Muscle layer of colon (tissue), 2 donors: ENCODE measurements at regions not wholly inside any gene's neighbourhood (a gene's known extent, or its start where the extent isn't known, plus 50 kb on each side); places are given as distances from the start of the nearest gene placed in this dataset.

Experiments
- H3K27ac ChIP-seq: one replicate; pipeline ENCODE4 v1.7.0; 2013; ENCODE audit warnings: low read depth, mild to moderate bottlenecking, low read length, moderate library complexity
- H3K27me3 ChIP-seq, 2 donors: one replicate each; pipeline ENCODE4 v1.7.0; 2013; ENCODE audit warnings: low read length in 2 of 2, mild to moderate bottlenecking in 2 of 2; ENCODE audit not compliant: insufficient read depth in 2 of 2, control insufficient read depth in 1 of 2
- H3K36me3 ChIP-seq: one replicate; pipeline ENCODE4 v1.7.0; 2013; ENCODE audit warnings: mild to moderate bottlenecking, low read length; ENCODE audit not compliant: insufficient read depth
- H3K4me1 ChIP-seq: one replicate; pipeline ENCODE4 v1.7.0; 2013; ENCODE audit warnings: mild to moderate bottlenecking, low read length; ENCODE audit not compliant: insufficient read depth
- H3K4me3 ChIP-seq, 2 donors: one replicate each; pipeline ENCODE4 v1.7.0; 2013; ENCODE audit warnings: low read length in 2 of 2, low read depth in 1 of 2, mild to moderate bottlenecking in 1 of 2, moderate library complexity in 1 of 2
- H3K9ac ChIP-seq: one replicate; pipeline ENCODE4 v1.7.0; 2013; ENCODE audit warnings: low read length
- H3K9me3 ChIP-seq: one replicate; pipeline ENCODE4 v1.7.0; 2013; ENCODE audit warnings: mild to moderate bottlenecking, low read length
- donor health status: abdominal sarcoma.
- donor health status: Adenocarcinoma of cecum.

- H3K9me3 ChIP-seq, result no peaks in the 10 kb centered on the region
- no peaks in the 10 kb centered on the region for H3K4me1 ChIP-seq
- H3K9ac ChIP-seq, result no peak overlapping the region
- H3K4me3 ChIP-seq, result no peak overlapping the region
- H3K36me3 ChIP-seq, result no peaks in the 10 kb centered on the region
- H3K27me3 ChIP-seq, result no peaks in the 10 kb centered on the region
- no peak overlapping the region for H3K27ac ChIP-seq
These were observed 237.1 kb downstream of the GXYLT1 start for GRCh38 chr12:41907550-41907949.

- no peaks in the 10 kb centered on the region for H3K9me3 ChIP-seq
- no peaks in the 10 kb centered on the region for H3K27me3 ChIP-seq
- no peaks in the 10 kb centered on the region for H3K4me1 ChIP-seq
- H3K27ac ChIP-seq, result no peak overlapping the region
- no peak overlapping the region for H3K4me3 ChIP-seq
- H3K9ac ChIP-seq, result no peak overlapping the region
- H3K36me3 ChIP-seq, result no peaks in the 10 kb centered on the region
These were observed 237.7 kb downstream of the GXYLT1 start for GRCh38 chr12:41907021-41907420.

GRCh38 chr12:41905759-41906297 lies 238.8 kb downstream of the GXYLT1 start:
- H3K4me1 ChIP-seq, result no peaks in the 10 kb centered on the region
- no peaks in the 10 kb centered on the region for H3K9me3 ChIP-seq
- no peak overlapping the region for H3K4me3 ChIP-seq
- H3K27me3 ChIP-seq, result no peaks in the 10 kb centered on the region
- no peak overlapping the region for H3K27ac ChIP-seq
- no peaks in the 10 kb centered on the region for H3K36me3 ChIP-seq
- H3K9ac ChIP-seq, result no peak overlapping the region

- H3K4me3 ChIP-seq, result no peak overlapping the region
- H3K9ac ChIP-seq, result no peak overlapping the region
- H3K27ac ChIP-seq, result no peak overlapping the region
- no peaks in the 10 kb centered on the region for H3K9me3 ChIP-seq
- H3K4me1 ChIP-seq, result no peaks in the 10 kb centered on the region
- no peaks in the 10 kb centered on the region for H3K36me3 ChIP-seq
- H3K27me3 ChIP-seq, result no peaks in the 10 kb centered on the region
These were observed 239.5 kb downstream of the GXYLT1 start for GRCh38 chr12:41905073-41905758.

GRCh38 chr12:41904041-41904440 lies 240.6 kb downstream of the GXYLT1 start:
- H3K9ac ChIP-seq, result no peak overlapping the region

GRCh38 chr12:41903014-41903708 lies 241.5 kb downstream of the GXYLT1 start:
- H3K27ac ChIP-seq, result no peak overlapping the region

More at GRCh38 chr12:41904041-41904440, 240.6 kb downstream of the GXYLT1 start:
- Histone ChIP-seq H3K36me3 (no peaks in the 10 kb centered on the region), H3K9me3 (no peaks in the 10 kb centered on the region), H3K27me3 (no peaks in the 10 kb centered on the region), H3K4me1 (no peaks in the 10 kb centered on the region), H3K4me3 (no peak overlapping the region), H3K27ac (no peak overlapping the region)

GRCh38 chr12:41899577-41899976 lies 245.1 kb downstream of the GXYLT1 start:
- H3K4me3 ChIP-seq, result no peak overlapping the region
- no peaks in the 10 kb centered on the region for H3K9me3 ChIP-seq
- no peaks in the 10 kb centered on the region for H3K27me3 ChIP-seq
- no peaks in the 10 kb centered on the region for H3K36me3 ChIP-seq
- no peak overlapping the region for H3K27ac ChIP-seq
- no peak overlapping the region for H3K9ac ChIP-seq
- H3K4me1 ChIP-seq, result no peaks in the 10 kb centered on the region

More at GRCh38 chr12:41903014-41903708, 241.5 kb downstream of the GXYLT1 start:
- no peaks in the 10 kb centered on the region for H3K4me1 ChIP-seq
- H3K36me3 ChIP-seq, result no peaks in the 10 kb centered on the region
- no peaks in the 10 kb centered on the region for H3K27me3 ChIP-seq
- no peak overlapping the region for H3K9ac ChIP-seq
- no peaks in the 10 kb centered on the region for H3K9me3 ChIP-seq
- H3K4me3 ChIP-seq, result no peak overlapping the region

- no peak overlapping the region for H3K9ac ChIP-seq
- no peaks in the 10 kb centered on the region for H3K27me3 ChIP-seq
- no peak overlapping the region for H3K4me3 ChIP-seq
- no peaks in the 10 kb centered on the region for H3K36me3 ChIP-seq
- no peak overlapping the region for H3K27ac ChIP-seq
- no peaks in the 10 kb centered on the region for H3K4me1 ChIP-seq
- H3K9me3 ChIP-seq, result no peaks in the 10 kb centered on the region
These were observed 247.1 kb downstream of the GXYLT1 start for GRCh38 chr12:41897593-41897992.

- Histone ChIP-seq H3K9ac (no peak overlapping the region), H3K27ac (no peak overlapping the region), H3K27me3 (no peaks in the 10 kb centered on the region), H3K36me3 (no peaks in the 10 kb centered on the region), H3K9me3 (no peaks in the 10 kb centered on the region), H3K4me3 (no peak overlapping the region), H3K4me1 (no peaks in the 10 kb centered on the region)
These were observed 251.2 kb downstream of the GXYLT1 start for GRCh38 chr12:41893491-41893890.

- H3K27me3 ChIP-seq, result no peaks in the 10 kb centered on the region
- H3K9me3 ChIP-seq, result no peaks in the 10 kb centered on the region
- H3K4me3 ChIP-seq, result no peak overlapping the region
- no peak overlapping the region for H3K27ac ChIP-seq
- no peaks in the 10 kb centered on the region for H3K4me1 ChIP-seq
- H3K36me3 ChIP-seq, result no peaks in the 10 kb centered on the region
- H3K9ac ChIP-seq, result no peak overlapping the region
These were observed 252.4 kb downstream of the GXYLT1 start for GRCh38 chr12:41892302-41892701.

GRCh38 chr12:41891226-41891625 lies 253.4 kb downstream of the GXYLT1 start:
- Histone ChIP-seq H3K4me1 (no peaks in the 10 kb centered on the region), H3K9ac (no peak overlapping the region), H3K27me3 (no peaks in the 10 kb centered on the region), H3K36me3 (no peaks in the 10 kb centered on the region), H3K4me3 (no peak overlapping the region), H3K27ac (no peak overlapping the region), H3K9me3 (no peaks in the 10 kb centered on the region)
